ENCODE measurements at regions not wholly inside any gene's neighbourhood (a gene's known extent, or its start where the extent isn't known, plus 50 kb on each side); places are given as distances from the start of the nearest gene placed in this dataset.

DNA sequence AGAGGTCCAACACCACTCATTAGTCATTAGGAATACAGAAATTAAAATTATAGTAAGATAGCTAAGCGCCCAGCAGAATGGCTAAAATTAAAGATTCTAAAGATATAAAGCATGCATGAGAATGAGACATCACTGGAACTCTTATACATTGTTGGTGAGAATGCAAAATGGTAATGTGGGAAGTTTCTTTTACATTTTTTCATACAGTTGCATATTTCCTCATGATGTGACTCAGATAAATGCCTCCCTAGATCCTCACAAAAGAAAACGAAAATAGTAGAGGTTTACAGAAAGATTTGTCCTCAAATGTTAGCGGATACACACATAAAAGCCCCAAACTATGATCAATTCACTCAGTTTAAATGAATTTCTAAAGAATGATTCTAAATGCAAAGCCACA lies 633.7 kb upstream of the GJE1 start:
- no peaks in the 10 kb centered on the region for H3K27me3 ChIP-seq
- no peak for TF ChIP-seq POLR2A (IDR thresholded peaks at IDR 0.05)
- TF ChIP-seq, protein P1, sequence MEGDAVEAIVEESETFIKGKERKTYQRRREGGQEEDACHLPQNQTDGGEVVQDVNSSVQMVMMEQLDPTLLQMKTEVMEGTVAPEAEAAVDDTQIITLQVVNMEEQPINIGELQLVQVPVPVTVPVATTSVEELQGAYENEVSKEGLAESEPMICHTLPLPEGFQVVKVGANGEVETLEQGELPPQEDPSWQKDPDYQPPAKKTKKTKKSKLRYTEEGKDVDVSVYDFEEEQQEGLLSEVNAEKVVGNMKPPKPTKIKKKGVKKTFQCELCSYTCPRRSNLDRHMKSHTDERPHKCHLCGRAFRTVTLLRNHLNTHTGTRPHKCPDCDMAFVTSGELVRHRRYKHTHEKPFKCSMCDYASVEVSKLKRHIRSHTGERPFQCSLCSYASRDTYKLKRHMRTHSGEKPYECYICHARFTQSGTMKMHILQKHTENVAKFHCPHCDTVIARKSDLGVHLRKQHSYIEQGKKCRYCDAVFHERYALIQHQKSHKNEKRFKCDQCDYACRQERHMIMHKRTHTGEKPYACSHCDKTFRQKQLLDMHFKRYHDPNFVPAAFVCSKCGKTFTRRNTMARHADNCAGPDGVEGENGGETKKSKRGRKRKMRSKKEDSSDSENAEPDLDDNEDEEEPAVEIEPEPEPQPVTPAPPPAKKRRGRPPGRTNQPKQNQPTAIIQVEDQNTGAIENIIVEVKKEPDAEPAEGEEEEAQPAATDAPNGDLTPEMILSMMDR (IDR thresholded peaks at IDR 0.05) = no peak
- no peaks in the 10 kb centered on the region for H3K9me3 ChIP-seq
- H3K27ac ChIP-seq = no peak overlapping the region
- H3K4me1 ChIP-seq = no peaks in the 10 kb centered on the region
- H3K4me3 ChIP-seq = no peak overlapping the region
- no peak for DNase-seq
- intact Hi-C loops (cut with DNase I) = no loop called here
- no peaks in the 10 kb centered on the region for H3K36me3 ChIP-seq
- 71 to 72% methylated on average over 3 of the region's 3 CpGs for WGBS, 2 donors

DNA sequence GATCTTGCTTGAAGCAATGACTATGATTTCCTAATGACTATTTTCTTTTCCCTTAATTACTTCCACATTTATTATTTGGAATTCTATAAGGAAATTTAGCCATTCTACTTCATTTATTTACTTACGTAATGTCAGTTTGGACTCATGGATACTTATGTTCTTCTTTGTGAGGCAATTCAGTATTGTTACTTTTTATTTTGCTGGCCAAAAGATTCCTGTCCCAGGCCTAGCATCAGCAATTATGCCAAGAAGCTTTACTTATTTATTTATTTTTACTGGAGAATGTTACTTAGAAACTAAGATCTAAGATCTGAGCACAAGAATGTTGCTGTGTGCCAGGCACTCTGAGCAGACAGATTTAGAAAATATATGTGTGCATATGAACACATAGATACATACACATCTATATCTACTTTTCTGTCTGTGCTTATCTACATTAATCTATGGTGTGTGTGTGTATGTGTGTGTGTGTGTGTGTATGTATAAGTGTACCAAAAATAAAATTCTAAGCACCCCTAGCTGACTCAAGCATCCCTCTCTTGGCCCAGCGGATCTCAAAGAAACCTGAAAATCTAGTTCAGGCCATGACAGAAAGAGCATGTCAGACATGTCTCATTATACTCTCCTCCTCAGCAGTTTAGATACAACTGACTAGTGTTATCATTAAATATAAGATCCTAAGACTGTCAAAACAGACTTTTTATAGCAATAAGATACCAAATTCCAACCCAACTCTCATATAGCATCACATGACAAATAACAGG lies 640.0 kb upstream of the GJE1 start:
- no peak overlapping the region for H3K4me3 ChIP-seq
- no peaks in the 10 kb centered on the region for H3K9me3 ChIP-seq
- no peaks in the 10 kb centered on the region for H3K36me3 ChIP-seq
- intact Hi-C loops (cut with DNase I) = no loop called here
- 63 to 70% methylated on average over 2 of the region's 2 CpGs for WGBS, 2 donors
- TF ChIP-seq, protein P1 (IDR thresholded peaks at IDR 0.05) = no peak
- no peak for TF ChIP-seq POLR2A (IDR thresholded peaks at IDR 0.05)
- H3K27me3 ChIP-seq = no peaks in the 10 kb centered on the region
- no peaks in the 10 kb centered on the region for H3K4me1 ChIP-seq
- H3K27ac ChIP-seq = no peak overlapping the region
- no peak for DNase-seq

DNA sequence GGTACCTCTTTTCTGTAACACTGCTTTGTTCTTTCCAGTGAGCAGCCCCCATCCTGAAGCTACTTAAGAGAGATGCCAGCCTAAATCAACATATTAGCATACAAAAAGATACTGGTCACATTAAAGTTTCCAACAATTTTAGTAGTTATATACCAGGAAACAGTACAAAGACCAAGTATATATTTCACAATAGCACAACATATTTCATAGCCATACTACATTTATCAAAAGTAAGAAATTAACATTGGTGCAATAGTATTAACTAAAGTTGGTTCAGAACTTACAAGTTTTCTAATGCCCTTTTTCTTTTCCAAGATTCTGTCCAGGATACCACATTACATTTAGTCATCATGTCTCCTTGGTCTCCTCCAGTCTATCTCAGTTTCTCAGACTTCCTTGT lies 641.0 kb upstream of the GJE1 start:
- intact Hi-C loops (cut with DNase I) = no loop called here
- Histone ChIP-seq H3K36me3 (no peaks in the 10 kb centered on the region), H3K27ac (no peak overlapping the region), H3K9me3 (no peaks in the 10 kb centered on the region), H3K27me3 (no peaks in the 10 kb centered on the region), H3K4me1 (no peaks in the 10 kb centered on the region), H3K4me3 (no peak overlapping the region)
- no peak for DNase-seq
- TF ChIP-seq, protein P1 (IDR thresholded peaks at IDR 0.05) = no peak
- TF ChIP-seq POLR2A (IDR thresholded peaks at IDR 0.05) = no peak

DNA sequence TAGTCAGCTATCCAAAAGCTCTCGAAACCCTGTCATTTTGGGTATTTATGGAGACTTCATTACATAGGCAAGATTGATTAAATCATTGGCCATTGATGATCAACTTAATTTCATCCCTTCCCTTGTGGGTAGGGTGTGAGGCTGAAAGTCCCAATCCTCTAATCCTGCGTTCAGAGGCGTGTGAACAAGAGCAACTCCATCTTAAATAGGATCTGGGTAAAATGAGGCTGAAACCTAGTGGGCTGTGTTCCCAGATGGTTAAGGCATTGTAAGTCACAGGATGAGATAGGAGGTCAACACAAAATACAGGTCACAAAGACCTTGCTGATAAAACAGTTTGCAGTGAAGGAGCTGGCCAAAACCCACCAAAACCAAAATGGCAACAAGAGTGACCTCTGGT lies 641.7 kb upstream of the GJE1 start:
- 95 to 97% methylated on average over 3 of the region's 3 CpGs for WGBS, 2 donors
- Histone ChIP-seq H3K27ac (no peak overlapping the region), H3K9me3 (no peaks in the 10 kb centered on the region), H3K4me1 (no peaks in the 10 kb centered on the region), H3K36me3 (no peaks in the 10 kb centered on the region), H3K4me3 (no peak overlapping the region), H3K27me3 (no peaks in the 10 kb centered on the region)
- intact Hi-C loops (cut with DNase I) = no loop called here
- TF ChIP-seq, protein P1 (IDR thresholded peaks at IDR 0.05) = no peak
- TF ChIP-seq POLR2A (IDR thresholded peaks at IDR 0.05) = no peak
- no peak for DNase-seq

DNA sequence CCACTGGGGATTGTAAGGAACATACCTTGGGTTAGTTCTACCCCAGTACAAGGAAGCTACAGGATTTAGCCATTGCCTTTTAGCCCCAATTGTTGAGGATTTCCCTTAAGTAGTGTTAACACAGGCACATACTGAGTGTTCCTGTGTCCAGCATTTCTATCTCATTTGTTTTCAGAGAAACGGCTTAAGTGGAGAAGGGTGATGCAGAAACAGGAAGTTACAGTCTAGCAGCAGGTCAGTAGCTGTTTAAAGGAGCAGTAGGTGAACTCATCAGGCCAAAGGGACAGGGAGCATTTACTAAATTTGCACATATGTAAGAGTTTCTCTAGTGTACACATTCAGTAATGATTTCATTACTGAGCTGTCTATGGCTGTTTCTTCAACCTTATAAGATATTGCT lies 644.2 kb upstream of the GJE1 start:
- TF ChIP-seq, protein P1 (IDR thresholded peaks at IDR 0.05) = no peak
- Histone ChIP-seq H3K27ac (no peak overlapping the region), H3K36me3 (no peaks in the 10 kb centered on the region), H3K9me3 (no peaks in the 10 kb centered on the region), H3K4me1 (peaks cover 0 to 14% (median 3%) of the 10 kb centered on the region in 3 donors), H3K4me3 (no peak overlapping the region), H3K27me3 (no peaks in the 10 kb centered on the region)
- WGBS, 2 donors = 17% methylated on average over 1 of the region's 1 CpG
- intact Hi-C loops (cut with DNase I) = no loop called here
- DNase-seq = no peak
